ENCODE measurements at regions not wholly inside any gene's neighbourhood (a gene's known extent, or its start where the extent isn't known, plus 50 kb on each side); places are given as distances from the start of the nearest gene placed in this dataset.

DNA sequence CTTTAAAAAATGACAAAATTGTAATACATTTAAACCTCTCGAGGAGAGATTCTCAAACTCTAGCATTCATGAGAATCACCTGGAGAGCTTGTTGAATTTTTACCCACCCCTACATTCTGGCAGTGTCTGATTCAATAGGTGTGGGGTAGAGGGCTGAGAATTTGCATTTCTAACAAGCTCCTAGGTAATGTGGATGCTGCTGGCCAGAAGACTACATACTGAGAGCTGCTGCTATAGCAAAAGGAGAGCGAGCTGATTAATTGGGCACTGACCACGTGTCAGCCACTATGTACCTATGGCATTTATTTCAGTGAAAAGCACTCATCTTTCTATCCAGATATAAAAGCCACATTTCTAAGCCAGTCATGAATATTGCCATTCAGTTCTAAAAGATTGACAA, 169.0 kb upstream of the NRSN1 start:
- intact Hi-C loops (cut with micrococcal nuclease) = no loop called here
- Histone ChIP-seq H3K9me3 (ENCODE audit: control insufficient read depth in 1 of 2, insufficient read depth in 1 of 2, low read depth in 1 of 2, low read length in 2 of 2) (peaks cover 0 to 4% of the 10 kb centered on the region in 2 experiments; a peak in 1 of 4 replicates), H3K9ac (ENCODE audit: low read length) (no peak overlapping the region), H3K27me3 (ENCODE audit: insufficient read depth, low read length) (no peaks in the 10 kb centered on the region), H3K4me2 (ENCODE audit: low read length) (no peak overlapping the region), H3K9me2 (ENCODE audit: insufficient read depth) (no peaks in the 10 kb centered on the region), H3K4me1 (ENCODE audit: control insufficient read depth in 1 of 2, insufficient read depth in 2 of 2, low read length in 2 of 2) (no peaks in the 10 kb centered on the region), H3K27ac (ENCODE audit: low read depth, low read length) (no peak overlapping the region), H3K79me2 (ENCODE audit: insufficient read depth, low read length) (no peaks in the 10 kb centered on the region), H3K36me3 (ENCODE audit: control insufficient read depth in 1 of 2, insufficient read depth in 2 of 2, low read length in 2 of 2) (no peaks in the 10 kb centered on the region; a peak in 1 of 4 replicates), H4K20me1 (ENCODE audit: insufficient read depth) (no peaks in the 10 kb centered on the region), H2AFZ (ENCODE audit: low read depth, low read length, poor library complexity, severe bottlenecking) (no peak overlapping the region), H3K4me3 (replicated peaks in 1 of 2; ENCODE audit: low read depth in 1 of 2, low read length in 2 of 2) (no peak overlapping the region)
- TF ChIP-seq CEBPB (IDR thresholded peaks at IDR 0.05; ENCODE audit: low read depth) = no peak
- TF ChIP-seq TCF7L2 (IDR thresholded peaks at IDR 0.05; ENCODE audit: borderline replicate concordance, extremely low read depth, insufficient read depth, insufficient read length) = no peak
- TF ChIP-seq, protein P1, sequence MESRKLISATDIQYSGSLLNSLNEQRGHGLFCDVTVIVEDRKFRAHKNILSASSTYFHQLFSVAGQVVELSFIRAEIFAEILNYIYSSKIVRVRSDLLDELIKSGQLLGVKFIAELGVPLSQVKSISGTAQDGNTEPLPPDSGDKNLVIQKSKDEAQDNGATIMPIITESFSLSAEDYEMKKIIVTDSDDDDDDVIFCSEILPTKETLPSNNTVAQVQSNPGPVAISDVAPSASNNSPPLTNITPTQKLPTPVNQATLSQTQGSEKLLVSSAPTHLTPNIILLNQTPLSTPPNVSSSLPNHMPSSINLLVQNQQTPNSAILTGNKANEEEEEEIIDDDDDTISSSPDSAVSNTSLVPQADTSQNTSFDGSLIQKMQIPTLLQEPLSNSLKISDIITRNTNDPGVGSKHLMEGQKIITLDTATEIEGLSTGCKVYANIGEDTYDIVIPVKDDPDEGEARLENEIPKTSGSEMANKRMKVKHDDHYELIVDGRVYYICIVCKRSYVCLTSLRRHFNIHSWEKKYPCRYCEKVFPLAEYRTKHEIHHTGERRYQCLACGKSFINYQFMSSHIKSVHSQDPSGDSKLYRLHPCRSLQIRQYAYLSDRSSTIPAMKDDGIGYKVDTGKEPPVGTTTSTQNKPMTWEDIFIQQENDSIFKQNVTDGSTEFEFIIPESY (IDR thresholded peaks at IDR 0.05; ENCODE audit: extremely low read depth, insufficient replicate concordance, low read length) = no peak
- no peak for TF ChIP-seq SRF (IDR thresholded peaks at IDR 0.05; ENCODE audit: low read depth)
- TF ChIP-seq POLR2AphosphoS5 (IDR thresholded peaks at IDR 0.05; ENCODE audit: low read depth, low read length) = no peak
- TF ChIP-seq, protein P2, sequence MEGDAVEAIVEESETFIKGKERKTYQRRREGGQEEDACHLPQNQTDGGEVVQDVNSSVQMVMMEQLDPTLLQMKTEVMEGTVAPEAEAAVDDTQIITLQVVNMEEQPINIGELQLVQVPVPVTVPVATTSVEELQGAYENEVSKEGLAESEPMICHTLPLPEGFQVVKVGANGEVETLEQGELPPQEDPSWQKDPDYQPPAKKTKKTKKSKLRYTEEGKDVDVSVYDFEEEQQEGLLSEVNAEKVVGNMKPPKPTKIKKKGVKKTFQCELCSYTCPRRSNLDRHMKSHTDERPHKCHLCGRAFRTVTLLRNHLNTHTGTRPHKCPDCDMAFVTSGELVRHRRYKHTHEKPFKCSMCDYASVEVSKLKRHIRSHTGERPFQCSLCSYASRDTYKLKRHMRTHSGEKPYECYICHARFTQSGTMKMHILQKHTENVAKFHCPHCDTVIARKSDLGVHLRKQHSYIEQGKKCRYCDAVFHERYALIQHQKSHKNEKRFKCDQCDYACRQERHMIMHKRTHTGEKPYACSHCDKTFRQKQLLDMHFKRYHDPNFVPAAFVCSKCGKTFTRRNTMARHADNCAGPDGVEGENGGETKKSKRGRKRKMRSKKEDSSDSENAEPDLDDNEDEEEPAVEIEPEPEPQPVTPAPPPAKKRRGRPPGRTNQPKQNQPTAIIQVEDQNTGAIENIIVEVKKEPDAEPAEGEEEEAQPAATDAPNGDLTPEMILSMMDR (IDR thresholded peaks at IDR 0.05 in 2 of 3, conservative IDR thresholded peaks at IDR 0.05 in 1 of 3; ENCODE audit: borderline replicate concordance in 1 of 3, insufficient read depth in 1 of 3, low read depth in 2 of 3, low read length in 2 of 3) = no peak
- no peak for TF ChIP-seq ELF1 (IDR thresholded peaks at IDR 0.05; ENCODE audit: borderline replicate concordance, low read depth)
- no peak for TF ChIP-seq ZFX (IDR thresholded peaks at IDR 0.05)
- no peak for TF ChIP-seq JUND (IDR thresholded peaks at IDR 0.05)
- TF ChIP-seq SIN3A (IDR thresholded peaks at IDR 0.05; ENCODE audit: low read depth) = no peak
- TF ChIP-seq YY1 (IDR thresholded peaks at IDR 0.05; ENCODE audit: extremely low read depth, insufficient replicate concordance, low read depth, low read length) = no peak
- no peak for TF ChIP-seq SP1 (IDR thresholded peaks at IDR 0.05; ENCODE audit: low read depth)
- no peak for TF ChIP-seq EZH2 (IDR thresholded peaks at IDR 0.05)
- TF ChIP-seq RAD21 (IDR thresholded peaks at IDR 0.05; ENCODE audit: low read depth) = no peak
- TF ChIP-seq CBX3 (IDR thresholded peaks at IDR 0.05; ENCODE audit: low read depth) = no peak
- no peak for TF ChIP-seq EGR1 (IDR thresholded peaks at IDR 0.05; ENCODE audit: low read depth)
- TF ChIP-seq EZH2phosphoT487 (IDR thresholded peaks at IDR 0.05; ENCODE audit: borderline replicate concordance) = no peak
- TF ChIP-seq FOSL1 (IDR thresholded peaks at IDR 0.05; ENCODE audit: low read depth) = no peak
- TF ChIP-seq, protein P3, sequence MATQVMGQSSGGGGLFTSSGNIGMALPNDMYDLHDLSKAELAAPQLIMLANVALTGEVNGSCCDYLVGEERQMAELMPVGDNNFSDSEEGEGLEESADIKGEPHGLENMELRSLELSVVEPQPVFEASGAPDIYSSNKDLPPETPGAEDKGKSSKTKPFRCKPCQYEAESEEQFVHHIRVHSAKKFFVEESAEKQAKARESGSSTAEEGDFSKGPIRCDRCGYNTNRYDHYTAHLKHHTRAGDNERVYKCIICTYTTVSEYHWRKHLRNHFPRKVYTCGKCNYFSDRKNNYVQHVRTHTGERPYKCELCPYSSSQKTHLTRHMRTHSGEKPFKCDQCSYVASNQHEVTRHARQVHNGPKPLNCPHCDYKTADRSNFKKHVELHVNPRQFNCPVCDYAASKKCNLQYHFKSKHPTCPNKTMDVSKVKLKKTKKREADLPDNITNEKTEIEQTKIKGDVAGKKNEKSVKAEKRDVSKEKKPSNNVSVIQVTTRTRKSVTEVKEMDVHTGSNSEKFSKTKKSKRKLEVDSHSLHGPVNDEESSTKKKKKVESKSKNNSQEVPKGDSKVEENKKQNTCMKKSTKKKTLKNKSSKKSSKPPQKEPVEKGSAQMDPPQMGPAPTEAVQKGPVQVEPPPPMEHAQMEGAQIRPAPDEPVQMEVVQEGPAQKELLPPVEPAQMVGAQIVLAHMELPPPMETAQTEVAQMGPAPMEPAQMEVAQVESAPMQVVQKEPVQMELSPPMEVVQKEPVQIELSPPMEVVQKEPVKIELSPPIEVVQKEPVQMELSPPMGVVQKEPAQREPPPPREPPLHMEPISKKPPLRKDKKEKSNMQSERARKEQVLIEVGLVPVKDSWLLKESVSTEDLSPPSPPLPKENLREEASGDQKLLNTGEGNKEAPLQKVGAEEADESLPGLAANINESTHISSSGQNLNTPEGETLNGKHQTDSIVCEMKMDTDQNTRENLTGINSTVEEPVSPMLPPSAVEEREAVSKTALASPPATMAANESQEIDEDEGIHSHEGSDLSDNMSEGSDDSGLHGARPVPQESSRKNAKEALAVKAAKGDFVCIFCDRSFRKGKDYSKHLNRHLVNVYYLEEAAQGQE (IDR thresholded peaks at IDR 0.05; ENCODE audit: low read depth) = no peak
- BruUV-seq (replicated peaks) = no TSS peak
- ATAC-seq = no peak
- ChIA-PET CTCF (no interaction called here), POLR2A (no interaction called here), RAD21 (ENCODE audit: low non-redundant PET in 1 of 2, low total read pairs in 2 of 2, uncharacterized antibody in 2 of 2, unreplicated experiment in 2 of 2) (no interaction called here)
- no peak for DNase-seq (ENCODE audit: low read depth, low spot score)
